ENCODE measurements at regions not wholly inside any gene's neighbourhood (a gene's known extent, or its start where the extent isn't known, plus 50 kb on each side); places are given as distances from the start of the nearest gene placed in this dataset.
A peak's percentile ranks its signal among the peaks of the same experiment; 100 is the strongest.
"Not testable (repeated sequence)": the region's sequence is repeated elsewhere in the genome, so short reads cannot be mapped to it uniquely, and the experiment has no call there.

DNA sequence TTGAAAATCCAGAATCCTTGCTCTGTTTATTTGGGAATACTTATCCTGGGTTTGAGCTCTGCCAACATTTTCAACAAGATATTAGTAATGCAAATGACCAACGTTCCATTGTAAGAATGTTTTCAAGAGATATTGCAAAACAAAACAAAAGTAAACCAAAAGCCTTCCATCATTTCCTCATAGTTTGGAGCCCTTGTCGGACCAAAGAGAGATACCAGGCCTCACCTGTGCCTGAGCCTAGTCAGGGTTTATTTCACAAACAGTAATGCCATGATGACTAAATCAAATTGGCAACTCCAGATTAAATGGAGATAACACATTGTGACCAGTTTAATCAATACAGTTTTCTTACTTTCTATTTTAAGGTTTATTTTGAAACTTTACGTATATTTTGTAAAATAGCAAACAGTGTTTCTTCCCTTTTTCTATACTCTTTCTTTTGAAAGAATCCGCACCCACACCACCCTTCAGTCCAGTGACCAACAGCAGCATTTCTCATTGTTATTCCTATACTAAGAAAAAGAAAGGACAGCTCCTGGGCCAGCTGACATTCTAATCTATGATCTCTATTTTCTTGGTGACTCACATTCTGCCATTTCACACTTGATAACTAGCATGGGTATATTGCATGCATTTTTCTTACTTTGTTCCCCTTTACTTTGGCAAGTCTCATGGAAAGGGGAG is 168.5 kb upstream of the MEOX2 start:
- DNase-seq = no peak

DNA sequence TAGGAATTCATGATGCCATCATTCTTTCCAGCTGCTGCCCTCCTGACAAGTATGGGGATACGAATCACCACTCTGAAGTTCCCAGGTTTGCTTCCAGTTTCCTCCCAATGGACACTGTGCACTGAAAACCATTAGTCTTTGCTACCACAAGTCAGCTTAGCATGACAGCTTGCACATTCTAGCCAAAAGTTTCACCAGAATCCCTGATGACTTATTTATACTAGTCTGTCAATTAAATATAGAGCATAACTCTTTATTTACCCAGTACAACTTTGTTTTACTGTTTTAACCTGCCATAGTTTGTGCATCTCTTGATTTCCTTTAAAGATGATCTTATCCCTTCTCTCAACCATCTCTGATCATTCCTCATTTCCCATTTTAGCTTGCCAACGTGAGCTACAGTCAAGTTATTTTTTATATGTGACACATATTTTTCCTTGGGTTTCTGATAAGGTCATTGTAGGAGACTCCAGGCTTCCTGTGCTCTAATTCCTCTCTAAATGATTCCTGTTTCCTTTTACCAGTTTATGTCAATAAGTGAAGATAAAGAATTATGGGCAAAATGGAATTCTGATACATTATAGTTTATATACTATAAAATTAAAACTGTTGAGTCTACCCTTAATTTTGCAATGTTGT is 167.5 kb upstream of the MEOX2 start:
- DNase-seq = peak; percentile 20

DNA sequence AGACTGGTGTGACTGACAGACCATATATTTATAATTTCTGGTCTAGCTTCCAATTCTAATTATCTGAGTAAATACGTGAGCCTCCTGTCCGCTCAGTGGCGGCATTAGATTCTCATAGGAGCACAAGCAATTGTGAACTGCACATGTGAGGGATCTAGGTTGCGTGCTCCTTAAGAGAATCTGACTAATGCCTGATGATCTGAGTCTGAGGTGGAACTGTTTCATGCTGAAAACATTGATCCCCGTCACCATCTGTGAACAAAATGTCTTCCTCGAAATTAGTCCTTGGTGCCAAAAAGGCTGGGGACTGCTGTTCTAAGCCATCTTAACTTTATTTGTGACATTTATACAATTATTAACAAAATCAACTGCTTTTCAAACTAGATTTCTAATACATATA is 164.7 kb upstream of the MEOX2 start:
- DNase-seq = no peak

DNA sequence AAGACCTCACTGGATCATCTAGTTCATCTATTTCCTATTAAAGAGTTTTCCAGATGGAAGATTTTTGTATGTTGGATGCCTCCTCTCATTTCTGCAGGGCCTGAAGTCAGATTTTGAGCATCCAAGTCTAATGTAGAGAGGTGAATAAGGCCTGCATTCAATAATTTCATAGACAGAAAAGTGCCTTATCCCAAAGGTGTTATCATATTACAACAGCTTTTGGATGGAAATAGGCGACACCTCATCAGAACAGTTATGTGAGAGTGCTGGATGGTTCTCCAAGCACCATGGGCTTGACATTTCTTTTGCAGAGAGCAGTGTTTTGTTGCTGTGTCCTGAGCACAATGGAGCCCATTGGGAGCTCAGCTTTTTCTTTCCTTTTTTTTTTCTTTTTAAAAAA is 162.4 kb upstream of the MEOX2 start:
- DNase-seq = peak; percentile 24

GRCh38 chr7:15848362-15848761 is 161.9 kb upstream of the MEOX2 start:
- no peak for DNase-seq

DNA sequence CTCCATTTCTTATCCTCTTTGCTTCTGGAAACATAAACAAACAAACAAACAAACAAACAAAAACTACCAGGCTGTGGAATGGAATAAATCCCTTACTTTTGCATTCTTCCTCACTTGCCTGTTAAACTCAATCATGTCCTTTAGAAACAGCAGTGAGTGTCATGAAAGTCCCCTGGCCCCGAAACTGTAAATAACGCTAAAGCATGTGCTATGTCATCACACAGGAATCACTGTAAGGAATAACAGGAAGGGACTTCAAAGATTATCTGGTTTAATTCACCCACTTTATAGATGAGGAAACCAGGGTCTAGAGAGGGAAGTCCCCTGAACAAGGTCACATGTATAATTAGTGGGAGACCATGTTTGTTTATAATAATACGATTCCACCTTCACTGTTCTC is 159.4 kb upstream of the MEOX2 start:
- peak; percentile 77 for DNase-seq

DNA sequence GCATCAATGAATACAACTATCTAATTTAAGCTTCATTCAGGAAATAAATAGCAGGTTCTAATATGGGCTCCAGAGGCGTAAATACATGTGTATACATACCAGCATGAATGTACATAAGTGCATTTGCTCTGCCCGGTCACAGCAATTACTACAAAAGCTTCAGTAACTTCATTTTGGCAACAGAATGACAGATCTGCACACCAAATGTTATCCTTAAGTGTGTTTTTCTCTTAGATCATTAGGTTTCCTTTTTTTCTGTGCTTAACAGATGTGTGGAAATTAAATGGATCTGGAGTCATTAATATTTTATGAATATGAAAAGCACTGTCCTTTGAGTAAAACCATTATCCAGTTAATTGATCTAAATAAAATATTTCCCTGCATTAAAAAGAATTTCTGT is 159.0 kb upstream of the MEOX2 start:
- DNase-seq = peak; percentile 87

- peak; percentile 93 for DNase-seq
Observed at GRCh38 chr7:15839416-15840100, 153.1 kb upstream of the MEOX2 start.

- no peak for DNase-seq
Observed at GRCh38 chr7:15838265-15838664, 151.8 kb upstream of the MEOX2 start.

DNA sequence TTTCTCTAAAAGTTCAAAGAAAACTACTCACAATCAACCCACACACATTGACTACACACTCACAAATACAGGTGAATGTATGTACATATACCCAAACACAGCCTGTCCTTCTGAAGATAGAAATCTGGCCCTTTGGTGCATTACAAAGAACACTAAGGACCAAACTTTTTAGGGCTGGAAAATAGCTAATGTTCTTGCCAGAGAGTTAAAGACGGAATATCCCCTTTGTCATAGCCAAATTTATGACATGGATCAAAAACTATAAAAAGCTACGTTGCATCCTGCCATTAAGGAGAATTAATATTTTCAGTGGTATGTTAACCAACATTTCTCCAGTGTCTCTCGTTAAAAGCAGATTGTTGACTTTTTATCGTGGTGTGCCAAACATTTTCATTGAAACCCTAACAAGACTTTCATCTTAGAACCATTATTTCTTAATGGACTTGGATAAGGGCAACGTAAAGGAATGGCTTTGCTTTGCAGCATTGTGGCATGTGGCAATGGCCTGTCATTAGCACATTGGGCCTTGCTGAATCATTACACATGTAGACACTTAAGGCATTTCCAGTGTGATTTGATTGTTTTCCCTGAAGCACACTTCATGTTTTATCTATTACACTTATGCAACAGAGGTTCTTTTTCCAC is 150.9 kb upstream of the MEOX2 start:
- DNase-seq = peak; percentile 78

GRCh38 chr7:15836651-15837050 is 150.2 kb upstream of the MEOX2 start:
- DNase-seq = no peak

GRCh38 chr7:15836041-15836440 is 149.6 kb upstream of the MEOX2 start:
- DNase-seq = no peak

- DNase-seq = no peak
Observed at GRCh38 chr7:15834446-15834845, 148.0 kb upstream of the MEOX2 start.

- DNase-seq = peak; percentile 34
Observed at GRCh38 chr7:15832996-15833395, 146.5 kb upstream of the MEOX2 start.

DNA sequence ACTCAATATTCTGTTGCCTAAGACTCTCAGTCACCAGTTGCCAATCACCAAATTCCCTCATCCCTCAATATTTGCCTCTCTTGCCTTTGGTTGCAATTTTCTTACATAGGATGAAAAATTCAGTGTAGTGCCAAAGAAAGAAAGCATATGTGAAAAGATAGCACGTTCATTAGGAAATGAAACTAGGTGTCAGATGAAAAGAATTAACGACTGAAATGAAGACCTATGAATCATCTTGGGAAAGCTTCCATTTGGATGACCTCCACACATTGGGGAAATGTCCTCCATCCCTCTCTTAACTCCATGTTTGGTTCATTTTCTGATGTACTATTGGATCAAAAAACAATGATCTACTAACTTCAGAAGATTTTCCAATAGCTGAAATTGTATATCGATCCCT is 145.1 kb upstream of the MEOX2 start:
- no peak for DNase-seq

DNA sequence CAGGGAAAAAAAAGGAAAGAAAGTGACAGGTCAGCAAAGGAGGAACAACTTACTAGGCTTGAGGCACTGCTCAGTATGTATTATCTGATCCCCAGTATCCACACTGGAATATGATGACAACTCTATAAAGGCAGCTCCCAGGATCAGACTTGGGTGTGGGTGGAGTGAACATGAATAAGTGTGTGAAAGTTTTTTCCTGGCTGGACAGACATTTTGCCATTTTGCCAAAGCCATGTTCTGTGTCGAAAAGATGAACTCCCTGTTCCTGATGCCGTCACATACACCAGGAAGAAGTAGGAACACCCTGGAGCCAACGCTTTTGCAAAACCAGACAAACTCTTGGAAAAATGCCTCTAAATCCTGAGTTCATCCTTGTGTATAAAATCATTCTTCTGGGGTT is 143.2 kb upstream of the MEOX2 start:
- DNase-seq = peak; percentile 45

- DNase-seq = no peak
Observed at GRCh38 chr7:15828881-15829280, 142.4 kb upstream of the MEOX2 start.

- DNase-seq = peak; percentile 53
Observed at GRCh38 chr7:15821484-15822427, 135.3 kb upstream of the MEOX2 start.

DNA sequence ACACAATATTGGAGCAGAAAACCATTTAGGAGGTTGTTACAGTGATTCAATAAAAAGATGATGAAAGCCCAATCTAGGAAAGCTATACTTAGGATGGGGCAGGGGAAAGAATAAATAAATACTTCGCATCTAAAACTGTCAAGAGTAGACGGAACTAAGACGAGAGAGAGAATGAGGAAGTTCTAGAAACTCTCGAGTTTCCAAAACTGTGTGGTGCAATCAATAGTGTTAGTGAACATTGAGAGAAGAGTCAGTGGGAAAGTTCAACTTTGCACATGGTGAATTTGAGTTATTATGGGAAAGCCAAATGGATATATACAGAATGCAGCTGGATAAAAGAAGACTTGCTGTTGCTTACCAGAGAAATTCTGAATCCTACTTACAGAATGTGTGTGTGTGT is 133.8 kb upstream of the MEOX2 start:
- no peak for DNase-seq

DNA sequence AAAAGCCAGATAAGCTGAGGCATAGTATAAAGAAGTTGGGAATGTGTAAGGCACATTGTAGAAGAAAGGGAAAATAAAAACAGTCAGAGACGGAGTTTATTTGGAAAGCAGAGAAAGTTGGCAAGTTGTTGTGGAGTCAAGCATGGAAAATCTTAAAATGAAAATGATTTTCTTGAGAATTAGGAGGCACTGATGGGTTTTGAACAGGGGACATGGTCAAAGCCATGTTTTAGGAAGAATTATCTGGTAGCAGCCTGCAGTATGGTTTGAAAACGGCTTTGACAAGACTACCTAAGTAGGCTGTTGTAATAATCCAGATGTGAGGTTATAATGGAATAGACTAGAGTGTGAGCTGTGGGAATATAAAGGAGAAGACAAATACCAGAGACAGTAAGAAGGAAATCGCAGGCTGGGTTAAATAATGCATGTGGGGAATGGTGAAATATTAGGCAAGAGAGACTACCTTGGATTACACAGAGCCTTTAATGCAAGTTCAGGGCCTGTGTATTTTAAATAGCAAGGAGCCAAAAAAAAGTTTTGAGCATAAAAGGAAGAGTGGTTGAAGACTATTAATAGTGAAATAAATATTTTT is 130.4 kb upstream of the MEOX2 start:
- DNase-seq = no peak

DNA sequence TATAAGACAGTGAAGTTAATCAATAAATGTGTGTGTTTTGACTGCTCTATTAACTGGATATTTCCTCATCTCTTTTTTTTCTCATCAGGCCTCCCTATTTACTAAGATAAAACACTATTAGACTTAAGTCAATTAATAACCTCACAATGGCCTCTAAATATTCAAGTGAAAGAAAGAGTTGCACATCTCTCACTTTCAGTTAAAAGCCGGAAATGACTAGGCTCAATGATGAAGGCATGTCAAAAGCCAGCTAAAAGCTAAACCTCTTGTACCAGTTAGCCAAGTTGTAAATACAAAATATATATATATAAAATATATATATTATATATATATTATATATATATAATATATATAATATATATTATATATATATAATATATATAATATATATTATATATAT is 127.0 kb upstream of the MEOX2 start:
- no peak for DNase-seq

GRCh38 chr7:15810383-15810782 is 123.9 kb upstream of the MEOX2 start:
- not testable (repeated sequence) for DNase-seq
